AG09309 (cell line): ENCODE measurements at regions not wholly inside any gene's neighbourhood (a gene's known extent, or its start where the extent isn't known, plus 50 kb on each side); places are given as distances from the start of the nearest gene placed in this dataset.

Experiments
- DNase-seq: peaks from one replicate; pipeline ENCODE4 v3.0.0-alpha.2; 2010; ENCODE audit warnings: low read depth
- H3K4me3 ChIP-seq: 2 replicates; pipeline ENCODE4 v1.5.1; 2011; ENCODE audit warnings: mild to moderate bottlenecking, low read depth, low read length, moderate library complexity; ENCODE audit not compliant: control insufficient read depth
- CTCF ChIP-seq: IDR thresholded peaks from 2 replicates; pipeline ENCODE4 v1.5.1; 2011; ENCODE audit warnings: mild to moderate bottlenecking, low read depth, low read length, inconsistent platforms; ENCODE audit not compliant: insufficient read depth, control insufficient read depth; ENCODE audit errors: missing control alignments

- H3K4me3 ChIP-seq = no peak overlapping the region
- DNase-seq = no peak
- no peak for TF ChIP-seq CTCF
Measured at GRCh38 chr20:9926476-9926875, 87.6 kb upstream of the PAK5 start.

- H3K4me3 ChIP-seq = no peak overlapping the region
- no peak for DNase-seq
- TF ChIP-seq CTCF = no peak
Measured at GRCh38 chr20:9926007-9926406, 87.1 kb upstream of the PAK5 start.

- H3K4me3 ChIP-seq = no peak overlapping the region
- no peak for TF ChIP-seq CTCF
- no peak for DNase-seq
Measured at GRCh38 chr20:9923648-9924047, 84.8 kb upstream of the PAK5 start.

GRCh38 chr20:9920866-9921265 lies 82.0 kb upstream of the PAK5 start:
- no peak for TF ChIP-seq CTCF
- DNase-seq = no peak
- H3K4me3 ChIP-seq = no peak overlapping the region

- no peak overlapping the region for H3K4me3 ChIP-seq
- TF ChIP-seq CTCF = no peak
- no peak for DNase-seq
Measured at GRCh38 chr20:9919271-9920014, 80.6 kb upstream of the PAK5 start.

- H3K4me3 ChIP-seq = no peak overlapping the region
- no peak for DNase-seq
- TF ChIP-seq CTCF = no peak
Measured at GRCh38 chr20:9918348-9918747, 79.5 kb upstream of the PAK5 start.

- no peak for TF ChIP-seq CTCF
- no peak for DNase-seq
- H3K4me3 ChIP-seq = no peak overlapping the region
Measured at GRCh38 chr20:9916761-9917160, 77.9 kb upstream of the PAK5 start.
